ENCODE measurements at regions not wholly inside any gene's neighbourhood (a gene's known extent, or its start where the extent isn't known, plus 50 kb on each side); places are given as distances from the start of the nearest gene placed in this dataset.

DNA sequence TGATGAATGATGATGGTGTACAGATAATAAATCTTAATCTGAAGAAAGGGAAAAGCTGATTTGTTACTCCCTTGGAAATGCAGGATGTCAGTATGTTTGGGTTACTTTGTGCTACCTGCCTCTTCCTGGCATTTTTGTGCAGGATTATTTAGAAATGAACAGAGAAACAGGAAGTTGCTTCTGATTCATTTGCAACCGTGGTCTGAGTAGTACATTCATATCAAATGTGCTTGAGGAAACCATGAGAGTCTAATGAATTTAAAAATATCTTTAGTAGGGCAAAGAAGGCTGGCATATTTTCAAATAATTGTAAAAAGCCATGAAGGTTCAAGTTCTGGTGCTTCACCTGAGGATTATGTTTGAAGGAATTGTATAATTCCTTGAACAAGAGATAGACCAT, 391.6 kb downstream of the TMEM161B start:
- no peak for DNase-seq (ENCODE audit: low read depth)

- no peak for DNase-seq (ENCODE audit: low read depth)
These were observed 392.0 kb downstream of the TMEM161B start for GRCh38 chr5:87876616-87877015.

- DNase-seq (ENCODE audit: low read depth): no peak
These were observed 395.7 kb downstream of the TMEM161B start for GRCh38 chr5:87872986-87873385.

- no peak for DNase-seq (ENCODE audit: low read depth)
These were observed 399.9 kb downstream of the TMEM161B start for GRCh38 chr5:87868792-87869191.

- DNase-seq (ENCODE audit: low read depth): no peak
These were observed 401.4 kb downstream of the TMEM161B start for GRCh38 chr5:87867281-87867680.

GRCh38 chr5:87853541-87853940, 415.1 kb downstream of the TMEM161B start:
- no peak for DNase-seq (ENCODE audit: low read depth)

GRCh38 chr5:87851603-87852002, 417.0 kb downstream of the TMEM161B start:
- DNase-seq (ENCODE audit: low read depth): no peak

DNA sequence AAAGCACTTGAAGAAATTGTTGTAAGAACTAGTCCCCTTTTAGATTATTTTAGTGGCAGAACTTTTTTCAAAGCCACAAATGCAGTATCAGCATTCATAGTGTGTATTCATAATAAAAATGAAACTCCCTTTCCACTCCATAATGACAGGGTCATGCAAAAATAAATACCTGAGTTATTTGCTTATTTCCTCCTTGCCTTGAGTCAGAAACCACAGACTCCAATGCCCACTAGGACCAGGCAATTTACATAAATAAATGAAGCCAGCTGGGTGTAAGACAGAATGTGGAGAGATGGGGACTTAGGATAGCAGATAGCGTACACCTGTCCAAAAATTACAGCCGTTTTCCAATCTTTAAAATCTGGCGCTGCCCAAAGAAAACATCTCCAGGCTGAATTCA, 417.8 kb downstream of the TMEM161B start:
- no peak for DNase-seq (ENCODE audit: low read depth)

DNA sequence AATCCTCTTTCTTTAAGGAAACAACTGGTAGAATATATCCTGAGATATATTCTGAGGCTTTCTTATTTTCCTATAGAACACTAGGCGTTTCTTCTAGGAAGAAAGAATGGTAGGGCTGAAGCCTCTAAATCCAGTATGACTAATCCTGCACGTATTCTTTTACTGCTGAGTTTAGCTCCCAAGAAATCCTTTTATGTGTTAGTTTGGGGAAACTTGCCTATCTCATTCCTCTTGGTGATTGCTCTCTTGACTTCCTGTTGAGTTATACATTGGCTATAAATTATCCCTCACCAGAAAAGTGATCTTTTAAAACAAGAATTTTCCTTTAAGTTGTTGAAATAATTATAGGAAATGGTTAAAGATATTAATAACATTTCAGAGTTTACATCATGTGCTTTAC, 422.9 kb downstream of the TMEM161B start:
- no peak for DNase-seq (ENCODE audit: low read depth)

- no peak for DNase-seq (ENCODE audit: low read depth)
These were observed 423.8 kb downstream of the TMEM161B start for GRCh38 chr5:87844866-87845265.

GRCh38 chr5:87844449-87844848, 424.2 kb downstream of the TMEM161B start:
- no peak for DNase-seq (ENCODE audit: low read depth)

DNA sequence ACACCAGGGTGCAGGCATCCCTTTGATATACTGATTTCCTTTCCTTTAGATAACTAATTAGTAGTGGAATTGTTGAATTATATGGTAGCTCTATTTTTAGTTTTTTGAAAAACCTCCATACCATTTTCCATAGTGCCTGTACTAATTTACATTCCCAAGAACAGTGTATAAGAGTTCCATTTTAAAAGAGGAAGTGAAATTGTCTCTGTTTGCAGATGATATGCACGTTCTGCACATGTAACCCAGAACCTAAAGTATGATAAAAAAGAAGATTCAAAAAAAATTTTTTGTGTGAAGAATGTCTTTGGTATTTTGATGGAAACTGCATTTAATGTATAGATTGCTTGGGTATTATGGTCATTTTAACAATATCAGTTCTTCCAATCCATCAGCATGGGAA, 424.0 kb upstream of the CCNH start:
- DNase-seq (ENCODE audit: low read depth): no peak

DNA sequence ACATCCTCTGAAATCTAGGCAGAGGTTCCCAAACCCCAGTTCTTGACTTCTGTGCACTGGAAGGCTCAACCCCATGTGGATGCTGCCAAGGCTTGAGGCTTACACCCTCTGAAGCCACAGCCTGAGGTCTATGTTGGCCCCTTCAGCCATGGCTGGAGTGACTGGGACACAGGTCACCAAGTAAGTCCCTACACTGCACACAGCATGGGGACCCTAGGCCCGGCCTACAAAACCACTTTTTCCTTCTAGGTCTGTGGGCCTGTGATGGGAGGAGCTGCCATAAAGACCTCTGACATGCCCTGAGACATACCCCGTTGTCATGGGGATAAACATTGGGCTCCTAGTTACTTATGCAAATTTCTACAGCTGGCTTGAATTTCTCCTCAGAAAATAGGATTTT, 418.8 kb upstream of the CCNH start:
- no peak for DNase-seq (ENCODE audit: low read depth)

GRCh38 chr5:87829217-87829551, 416.5 kb upstream of the CCNH start:
- DNase-seq (ENCODE audit: low read depth): peak; percentile 6

- DNase-seq (ENCODE audit: low read depth): no peak
These were observed 416.0 kb upstream of the CCNH start for GRCh38 chr5:87828545-87829216.

DNA sequence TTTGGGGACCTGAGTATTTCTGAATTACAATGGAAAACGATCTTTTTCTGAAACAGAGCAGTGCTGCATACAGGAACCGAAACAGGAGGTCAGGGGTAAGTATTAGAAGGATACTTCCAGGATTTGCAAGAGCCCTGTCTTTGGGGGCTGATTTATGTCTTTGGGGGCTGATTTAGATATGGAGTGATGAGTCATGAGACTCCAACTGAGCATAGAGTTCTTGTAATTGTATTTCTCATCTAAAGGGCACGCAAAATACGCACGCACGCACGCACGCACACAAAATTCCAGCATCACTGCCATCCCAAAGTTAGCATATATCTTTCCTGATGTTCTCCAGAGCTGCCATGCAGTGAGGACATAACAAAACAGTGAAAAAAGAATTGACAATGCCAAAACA, 414.8 kb upstream of the CCNH start:
- DNase-seq (ENCODE audit: low read depth): no peak

GRCh38 chr5:87826507-87826906, 413.8 kb upstream of the CCNH start:
- DNase-seq (ENCODE audit: low read depth): no peak

DNA sequence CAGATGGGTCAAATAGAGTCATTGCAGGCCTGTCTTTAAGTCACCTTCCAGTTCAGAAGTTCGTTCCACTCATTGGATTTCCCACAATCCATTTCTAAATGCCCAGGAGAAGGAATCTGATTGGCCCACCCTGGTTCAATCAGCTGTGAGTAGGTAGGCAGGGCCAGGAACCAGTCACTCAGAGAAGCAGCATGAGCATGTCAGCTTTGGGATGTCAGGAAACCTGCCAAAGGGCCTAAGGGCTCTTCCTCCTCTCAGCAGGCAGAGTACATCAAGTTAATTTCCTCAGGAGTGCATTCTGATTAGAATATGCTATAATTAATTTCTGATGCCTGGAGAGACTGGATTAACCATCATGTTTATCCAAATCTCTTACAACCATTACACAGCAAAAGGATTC, 412.9 kb upstream of the CCNH start:
- no peak for DNase-seq (ENCODE audit: low read depth)

- no peak for DNase-seq (ENCODE audit: low read depth)
These were observed 395.1 kb upstream of the CCNH start for GRCh38 chr5:87807783-87808182.

- DNase-seq (ENCODE audit: low read depth): no peak
These were observed 390.6 kb upstream of the CCNH start for GRCh38 chr5:87803352-87803751.

GRCh38 chr5:87791869-87792268, 379.1 kb upstream of the CCNH start:
- no peak for DNase-seq (ENCODE audit: low read depth)

GRCh38 chr5:87788416-87788815, 375.7 kb upstream of the CCNH start:
- DNase-seq (ENCODE audit: low read depth): no peak

GRCh38 chr5:87787625-87788256, 375.0 kb upstream of the CCNH start:
- DNase-seq (ENCODE audit: low read depth): no peak

GRCh38 chr5:87787086-87787485, 374.4 kb upstream of the CCNH start:
- no peak for DNase-seq (ENCODE audit: low read depth)
